Choroid plexus epithelial cell (primary cell): ENCODE measurements at regions not wholly inside any gene's neighbourhood (a gene's known extent, or its start where the extent isn't known, plus 50 kb on each side); places are given as distances from the start of the nearest gene placed in this dataset.

Experiments
- DNase-seq: peaks from one replicate; pipeline ENCODE4 v3.0.0-alpha.2; 2010; ENCODE audit warnings: low read depth
- H3K4me3 ChIP-seq: 2 replicates; pipeline ENCODE4 v1.5.1; 2011; ENCODE audit warnings: low read depth, mild to moderate bottlenecking, control low read depth, low read length, moderate library complexity
- TF ChIP-seq, protein P1 (sequence below): conservative IDR thresholded peaks from 2 replicates; pipeline ENCODE4 v1.5.1; 2011; ENCODE audit warnings: low read depth, mild to moderate bottlenecking, control low read depth, inconsistent platforms, low read length, moderate library complexity

DNA sequence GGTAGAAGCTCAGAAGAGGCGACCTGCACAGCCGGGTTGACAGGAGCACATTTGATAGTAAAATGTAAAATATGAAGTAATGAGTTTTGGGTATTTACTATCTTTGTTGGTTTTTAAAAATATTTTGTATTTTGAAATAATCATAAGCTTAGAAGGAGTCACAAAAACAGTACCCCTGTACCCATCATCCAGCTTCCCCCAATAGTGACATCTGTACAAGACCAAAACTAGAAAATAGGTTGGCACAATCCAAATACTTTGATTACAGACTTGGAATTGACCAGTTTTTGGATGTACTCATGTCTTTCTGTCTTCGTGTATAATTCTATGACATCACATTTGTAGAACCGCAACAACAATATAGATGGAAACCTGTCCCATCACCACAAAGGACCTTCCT is 413.1 kb upstream of the PODXL start:
- no peak for DNase-seq
- TF ChIP-seq, protein P1, sequence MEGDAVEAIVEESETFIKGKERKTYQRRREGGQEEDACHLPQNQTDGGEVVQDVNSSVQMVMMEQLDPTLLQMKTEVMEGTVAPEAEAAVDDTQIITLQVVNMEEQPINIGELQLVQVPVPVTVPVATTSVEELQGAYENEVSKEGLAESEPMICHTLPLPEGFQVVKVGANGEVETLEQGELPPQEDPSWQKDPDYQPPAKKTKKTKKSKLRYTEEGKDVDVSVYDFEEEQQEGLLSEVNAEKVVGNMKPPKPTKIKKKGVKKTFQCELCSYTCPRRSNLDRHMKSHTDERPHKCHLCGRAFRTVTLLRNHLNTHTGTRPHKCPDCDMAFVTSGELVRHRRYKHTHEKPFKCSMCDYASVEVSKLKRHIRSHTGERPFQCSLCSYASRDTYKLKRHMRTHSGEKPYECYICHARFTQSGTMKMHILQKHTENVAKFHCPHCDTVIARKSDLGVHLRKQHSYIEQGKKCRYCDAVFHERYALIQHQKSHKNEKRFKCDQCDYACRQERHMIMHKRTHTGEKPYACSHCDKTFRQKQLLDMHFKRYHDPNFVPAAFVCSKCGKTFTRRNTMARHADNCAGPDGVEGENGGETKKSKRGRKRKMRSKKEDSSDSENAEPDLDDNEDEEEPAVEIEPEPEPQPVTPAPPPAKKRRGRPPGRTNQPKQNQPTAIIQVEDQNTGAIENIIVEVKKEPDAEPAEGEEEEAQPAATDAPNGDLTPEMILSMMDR, result no peak
- no peak overlapping the region for H3K4me3 ChIP-seq

GRCh38 chr7:131967216-131967730 is 410.8 kb upstream of the PODXL start:
- DNase-seq, result no peak
- TF ChIP-seq, protein P1, result no peak
- no peak overlapping the region for H3K4me3 ChIP-seq

GRCh38 chr7:131964203-131964602 is 407.8 kb upstream of the PODXL start:
- TF ChIP-seq, protein P1, result no peak
- H3K4me3 ChIP-seq, result no peak overlapping the region
- DNase-seq, result no peak

DNA sequence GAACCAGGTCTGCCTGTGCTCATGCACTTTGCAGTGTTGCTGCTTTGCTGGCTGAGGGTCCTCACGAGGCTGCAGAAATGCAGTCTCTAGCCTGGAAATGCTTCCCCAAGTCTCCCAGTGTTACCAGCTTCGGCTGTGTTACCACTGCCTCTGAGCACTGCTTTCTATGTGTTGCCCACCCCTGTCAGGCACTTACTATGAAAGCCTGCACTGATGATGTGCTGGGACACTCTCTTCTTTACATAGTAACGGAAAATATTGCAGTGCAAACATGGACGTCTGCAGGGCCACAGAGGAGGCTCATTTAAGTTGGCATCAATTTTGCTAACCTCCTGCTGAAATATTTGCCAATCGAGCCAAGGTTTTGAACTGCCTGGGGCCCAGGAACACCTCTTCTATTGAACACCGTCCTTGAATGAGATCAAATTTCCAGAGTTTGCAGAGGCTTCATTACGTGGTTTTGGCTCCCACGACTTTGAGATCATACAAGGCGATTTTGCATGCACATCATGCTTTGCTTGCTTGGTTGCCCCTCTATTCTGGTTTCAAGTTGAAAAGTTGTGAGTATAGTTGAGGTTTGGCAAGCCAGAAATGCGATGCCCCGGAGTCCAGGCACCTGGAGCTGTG is 404.7 kb upstream of the PODXL start:
- TF ChIP-seq, protein P1, result no peak
- no peak overlapping the region for H3K4me3 ChIP-seq
- no peak for DNase-seq

DNA sequence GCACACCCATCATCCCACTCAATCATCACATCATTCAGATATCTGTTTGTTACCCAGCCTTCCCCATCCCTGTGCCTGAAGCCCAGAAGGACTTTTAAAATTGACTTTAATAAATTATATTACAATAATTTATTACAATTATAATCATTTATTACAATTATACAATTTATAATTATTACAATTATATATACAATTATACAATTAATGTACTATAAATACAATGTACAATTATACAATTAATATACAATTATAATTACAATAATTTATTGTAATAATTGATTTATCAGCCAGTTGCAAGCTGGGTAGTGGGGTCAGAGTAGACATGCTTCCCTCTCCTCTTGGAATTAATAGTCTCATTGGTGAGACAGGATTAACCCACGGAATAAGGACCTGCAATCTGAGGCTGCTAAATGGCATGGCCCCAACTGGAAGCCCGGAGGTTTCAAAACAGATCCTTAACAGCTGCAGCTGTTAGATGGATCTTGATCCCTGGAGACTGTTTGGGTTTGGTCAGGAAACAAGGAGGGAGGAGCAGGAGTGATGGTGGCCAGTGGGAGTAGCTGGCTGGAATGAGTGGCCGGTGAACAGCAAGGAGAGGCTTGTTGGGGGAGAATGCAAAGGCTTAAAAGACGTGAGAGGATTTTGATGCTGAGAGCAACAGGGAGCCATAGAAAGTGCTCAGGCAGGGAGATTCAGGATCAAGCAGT is 402.8 kb upstream of the PODXL start:
- H3K4me3 ChIP-seq, result no peak overlapping the region
- no peak for DNase-seq
- TF ChIP-seq, protein P1, result no peak

DNA sequence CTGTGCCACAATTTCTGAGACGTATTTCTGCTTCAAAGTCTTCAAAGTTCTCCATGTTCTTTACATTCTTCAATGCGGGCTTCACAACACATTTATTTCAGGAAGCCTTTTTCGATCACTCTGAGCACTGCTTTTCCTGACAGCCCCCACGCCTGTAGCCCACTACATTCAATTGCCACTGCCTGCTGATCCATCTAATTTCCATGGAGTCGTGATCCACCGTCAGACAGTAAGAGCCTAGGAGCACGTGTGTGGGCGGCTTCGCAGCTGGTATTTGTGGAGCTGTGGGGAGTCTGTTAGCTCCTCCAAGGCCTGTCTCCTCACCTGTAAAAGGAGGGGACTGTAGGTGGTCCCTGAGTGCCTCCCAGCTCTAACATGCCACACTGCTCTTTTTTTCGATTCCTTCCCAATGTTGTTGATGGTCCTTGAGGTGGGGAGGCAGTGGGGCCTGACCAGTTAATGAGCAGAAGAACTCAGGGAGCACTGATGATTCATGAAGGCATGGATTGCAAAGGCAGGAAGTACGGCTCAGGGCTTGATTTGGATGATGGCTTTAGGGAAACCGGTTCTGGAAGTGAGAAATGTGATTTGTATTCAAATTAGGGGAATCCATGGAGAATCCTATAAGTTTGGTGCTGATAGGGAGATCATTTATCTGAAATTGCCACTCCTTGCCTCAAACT is 401.1 kb upstream of the PODXL start:
- no peak overlapping the region for H3K4me3 ChIP-seq
- DNase-seq, result no peak
- TF ChIP-seq, protein P1, result no peak

GRCh38 chr7:131956864-131957263 is 400.4 kb upstream of the PODXL start:
- no peak overlapping the region for H3K4me3 ChIP-seq
- no peak for DNase-seq
- TF ChIP-seq, protein P1, result no peak
